AML-193 (cell line): ENCODE measurements at regions not wholly inside any gene's neighbourhood (a gene's known extent, or its start where the extent isn't known, plus 50 kb on each side); places are given as distances from the start of the nearest gene placed in this dataset.

Experiments
- DNase-seq, 2 experiments: peaks; one replicate each; lab custom pipeline; 2025; lab: John Stamatoyannopoulos, UW

DNA sequence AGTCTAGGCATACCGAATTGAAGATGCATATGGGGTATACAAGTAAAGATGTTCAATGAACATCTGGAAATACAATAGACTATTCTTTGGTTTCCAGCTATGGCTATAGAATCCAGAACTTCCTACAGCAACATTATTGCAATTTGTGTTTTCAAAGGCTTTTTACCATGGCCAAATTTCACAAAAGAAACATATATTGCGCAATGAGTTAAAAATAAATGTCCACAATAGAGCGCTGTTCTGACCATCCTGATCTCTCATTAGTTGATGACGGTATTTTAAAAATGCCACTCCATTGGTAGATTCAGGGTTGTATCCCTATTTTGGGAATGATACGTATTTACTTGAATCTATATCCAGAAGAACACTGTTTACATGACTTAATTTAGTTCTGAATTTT lies 139.2 kb downstream of the LINC00632 start:
- no peak for DNase-seq

- DNase-seq: no peak
Observed at GRCh38 chrX:140860718-140861117, 141.7 kb upstream of the SPANXB1 start.

GRCh38 chrX:140866446-140866845 lies 135.9 kb upstream of the SPANXB1 start:
- no peak for DNase-seq

DNA sequence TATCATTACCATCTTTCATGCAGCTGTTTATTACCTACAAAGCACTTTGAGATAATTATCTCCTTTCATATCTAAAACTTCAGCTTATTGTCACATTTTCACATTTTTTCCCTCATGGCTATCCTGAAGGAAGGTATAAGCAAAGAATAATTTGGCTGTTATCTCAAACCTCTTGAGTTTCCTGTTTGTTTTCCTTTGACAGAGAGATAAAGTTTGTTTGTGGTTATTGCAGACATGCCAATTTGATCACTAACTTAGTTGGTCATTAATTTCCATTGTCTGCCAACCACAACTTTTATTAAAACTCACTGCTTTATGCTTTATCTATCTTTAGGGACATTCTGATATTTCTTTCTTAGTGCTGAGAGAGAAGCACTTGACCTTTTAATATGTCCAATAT lies 89.8 kb upstream of the SPANXB1 start:
- DNase-seq: no peak

DNA sequence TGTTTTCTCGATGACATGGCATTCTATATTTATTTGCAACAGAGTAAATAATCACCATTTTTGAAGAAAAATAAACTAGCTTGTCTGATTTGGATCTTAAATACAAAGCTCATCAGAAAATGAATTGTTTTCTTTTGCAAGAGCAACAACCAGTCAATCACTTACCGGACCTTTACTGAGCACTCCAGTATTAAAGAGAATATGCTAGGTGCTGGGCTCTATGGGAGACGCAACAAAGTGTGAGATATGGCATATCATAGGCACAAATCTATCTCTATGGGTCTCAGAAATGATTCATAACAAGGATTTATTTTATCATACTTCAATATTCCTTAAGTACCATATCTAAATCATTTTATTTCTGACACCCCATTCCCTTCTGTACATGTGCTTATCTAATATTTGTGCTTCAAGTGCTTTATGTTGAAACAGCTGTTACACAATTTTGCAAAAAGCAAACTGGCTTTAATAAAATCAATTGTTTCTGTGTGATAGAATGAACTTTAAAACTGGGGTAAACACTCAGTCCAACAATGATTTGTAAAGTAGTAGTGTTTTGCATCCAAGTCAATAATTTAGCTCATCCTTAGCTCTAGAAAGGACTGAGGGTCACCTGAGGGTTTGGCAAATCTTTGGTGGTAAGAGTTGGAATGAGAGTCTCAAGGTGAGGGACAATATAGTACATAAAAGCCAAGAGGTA lies 88.4 kb upstream of the SPANXB1 start:
- no peak for DNase-seq

DNA sequence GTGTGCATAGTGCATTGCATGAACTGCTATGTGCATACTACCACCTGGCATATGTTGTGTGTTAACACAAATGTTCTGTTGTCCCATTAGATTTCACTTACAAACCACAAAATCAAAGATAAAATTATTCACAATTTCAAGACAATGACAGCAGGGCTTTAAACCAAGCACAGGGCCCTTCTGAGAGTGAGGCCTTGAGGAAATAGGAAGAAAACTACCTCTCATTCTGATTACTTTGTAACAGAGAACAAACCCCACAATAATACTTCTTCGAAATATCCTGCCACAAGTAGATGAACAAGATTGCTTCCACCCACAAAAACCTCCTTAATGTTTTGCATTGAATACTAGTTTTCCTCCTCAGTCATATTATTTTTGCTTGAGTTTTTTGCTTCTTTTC lies 85.5 kb upstream of the SPANXB1 start:
- DNase-seq: no peak

DNA sequence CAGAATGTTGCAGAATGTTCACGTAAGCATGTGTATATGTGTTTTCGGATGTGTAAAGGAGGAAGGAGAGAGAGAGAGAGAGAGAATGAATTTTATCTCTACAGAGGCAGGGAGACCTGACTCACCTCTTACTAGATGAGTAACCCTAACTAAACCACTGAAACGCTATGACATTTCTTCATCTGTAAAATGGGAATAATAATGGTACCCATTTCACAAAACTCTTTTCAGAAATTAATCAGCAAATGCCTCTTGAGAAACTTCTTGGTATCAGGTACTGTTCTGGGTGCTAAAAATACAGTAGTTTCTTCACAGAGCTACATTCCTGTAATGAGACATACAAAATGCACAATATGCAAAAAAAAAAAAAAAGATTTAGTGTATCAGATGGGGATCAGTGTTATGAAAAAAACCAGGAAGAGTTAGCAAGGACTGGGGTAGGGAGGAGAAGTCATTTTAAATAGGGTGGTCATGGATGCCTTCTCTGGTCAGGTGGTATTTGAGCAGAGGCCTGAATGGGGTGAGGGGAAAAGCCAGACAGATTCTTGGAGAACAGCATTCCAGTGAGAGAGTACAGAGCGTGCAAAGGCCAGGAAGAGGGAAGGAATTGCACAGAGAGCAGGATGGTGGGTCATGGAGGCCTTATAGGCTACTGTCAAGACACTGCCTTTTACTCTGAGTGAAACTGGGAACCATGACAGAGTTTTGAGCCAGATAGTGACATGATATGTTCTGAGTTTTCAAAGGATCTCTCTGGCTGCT lies 84.9 kb upstream of the SPANXB1 start:
- DNase-seq: no peak

- DNase-seq: peak; percentile 24 to 42
Observed at GRCh38 chrX:140918398-140919038, 83.9 kb upstream of the SPANXB1 start.

DNA sequence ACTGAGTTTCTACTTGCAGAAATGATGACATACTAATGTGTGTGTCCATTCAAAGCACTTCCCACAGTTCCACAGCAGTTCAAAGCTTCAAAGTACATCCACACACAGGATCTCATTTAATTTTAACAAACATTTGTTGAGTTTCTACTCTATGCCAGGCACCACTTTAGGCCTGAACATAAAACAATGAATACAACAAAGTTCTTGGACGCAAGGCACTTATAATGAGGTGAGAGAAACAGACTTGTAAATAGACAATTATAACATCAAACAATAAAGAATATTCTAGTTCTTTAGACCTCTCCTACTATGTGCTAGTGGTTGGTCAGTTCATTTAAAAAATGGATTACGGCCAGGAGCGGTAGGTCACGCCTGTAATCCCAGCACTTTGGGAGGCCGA lies 82.0 kb upstream of the SPANXB1 start:
- no peak for DNase-seq

DNA sequence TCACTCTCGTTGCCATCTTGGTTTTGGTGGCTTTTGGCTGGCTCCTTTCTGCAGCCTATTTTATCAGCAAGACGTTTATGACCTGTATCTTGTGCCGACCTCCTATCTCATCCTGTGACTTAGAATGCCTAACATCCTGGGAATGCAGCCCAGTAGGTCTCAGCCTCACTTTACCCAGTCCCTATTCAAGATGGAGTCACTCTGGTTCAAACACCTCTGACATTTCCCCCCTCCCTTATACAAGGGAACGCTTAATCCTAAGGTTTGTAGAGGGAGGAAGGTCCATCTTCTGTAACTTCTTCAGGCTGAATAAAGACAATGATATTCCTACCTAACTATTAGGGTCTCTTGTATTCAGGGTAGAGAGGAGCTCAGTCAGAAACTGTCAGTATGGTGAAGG lies 79.3 kb upstream of the SPANXB1 start:
- no peak for DNase-seq

DNA sequence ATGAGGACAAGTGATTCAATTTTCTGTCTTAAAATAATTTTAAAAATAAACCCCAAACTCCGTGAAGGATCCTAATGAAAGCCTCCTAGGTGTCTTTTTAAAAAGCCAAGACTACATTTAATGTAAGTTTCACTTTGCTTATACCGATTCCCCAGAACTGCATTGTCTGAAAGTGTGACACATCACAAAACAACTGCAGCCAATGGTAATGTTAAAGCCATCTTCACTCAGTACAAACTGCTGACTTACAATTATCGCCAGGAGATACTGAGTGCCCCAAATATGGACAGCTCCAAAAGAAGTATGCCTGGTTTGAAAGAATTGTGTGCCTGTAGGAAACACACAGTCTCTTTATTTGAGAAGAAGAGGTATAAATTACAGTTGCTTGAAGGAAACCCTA lies 73.7 kb upstream of the SPANXB1 start:
- DNase-seq: no peak

GRCh38 chrX:140933016-140933415 lies 69.4 kb upstream of the SPANXB1 start:
- DNase-seq: no peak

GRCh38 chrX:140933874-140934655 lies 68.3 kb upstream of the SPANXB1 start:
- no peak for DNase-seq

GRCh38 chrX:140943513-140943912 lies 58.9 kb upstream of the SPANXB1 start:
- no peak for DNase-seq

DNA sequence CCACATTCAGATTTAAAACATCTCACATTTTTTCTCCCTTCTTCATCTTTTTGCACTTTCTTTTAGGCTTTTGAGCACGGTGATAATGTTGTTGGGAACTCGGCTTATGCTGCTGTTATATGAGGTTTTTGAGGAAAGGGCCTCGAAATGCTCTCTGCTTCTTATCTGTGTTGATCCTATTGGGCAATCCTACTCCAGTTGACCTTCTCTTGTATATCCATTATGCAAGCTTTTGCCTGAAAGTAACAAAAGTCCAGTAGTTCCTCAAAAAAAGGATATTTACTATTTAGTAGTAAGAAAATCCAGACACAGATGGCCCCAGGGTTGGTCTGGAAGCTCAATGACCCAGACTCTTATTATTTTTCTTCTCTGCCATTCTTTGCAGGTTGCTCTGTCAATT lies 57.7 kb upstream of the SPANXB1 start:
- DNase-seq: no peak

GRCh38 chrX:140948827-140949226 lies 53.6 kb upstream of the SPANXB1 start:
- DNase-seq: no peak

- DNase-seq: no peak
Observed at GRCh38 chrX:140949233-140949632, 53.2 kb upstream of the SPANXB1 start.
